ENCODE measurements at regions not wholly inside any gene's neighbourhood (a gene's known extent, or its start where the extent isn't known, plus 50 kb on each side); places are given as distances from the start of the nearest gene placed in this dataset.

DNA sequence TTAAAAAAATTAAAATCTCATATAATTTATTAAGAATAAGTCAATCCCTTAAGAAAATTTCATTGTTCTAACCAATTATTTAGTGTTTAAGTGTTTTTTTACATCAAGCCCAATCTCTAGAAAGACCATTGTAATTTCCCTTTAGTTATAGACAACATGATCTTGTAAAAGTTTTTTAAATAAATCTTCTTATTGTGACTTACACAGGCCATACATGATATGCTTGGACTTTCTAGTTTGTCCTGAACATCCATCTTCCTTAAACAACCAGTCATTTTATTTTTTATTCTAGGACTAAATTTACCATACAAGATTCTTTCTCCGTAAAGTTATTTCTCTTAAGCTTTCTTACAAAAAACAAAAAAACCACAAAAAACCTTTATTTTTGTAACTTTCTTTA is 126.5 kb upstream of the MAST4 start:
- no peak for DNase-seq (ENCODE audit: low read depth, low spot score)

DNA sequence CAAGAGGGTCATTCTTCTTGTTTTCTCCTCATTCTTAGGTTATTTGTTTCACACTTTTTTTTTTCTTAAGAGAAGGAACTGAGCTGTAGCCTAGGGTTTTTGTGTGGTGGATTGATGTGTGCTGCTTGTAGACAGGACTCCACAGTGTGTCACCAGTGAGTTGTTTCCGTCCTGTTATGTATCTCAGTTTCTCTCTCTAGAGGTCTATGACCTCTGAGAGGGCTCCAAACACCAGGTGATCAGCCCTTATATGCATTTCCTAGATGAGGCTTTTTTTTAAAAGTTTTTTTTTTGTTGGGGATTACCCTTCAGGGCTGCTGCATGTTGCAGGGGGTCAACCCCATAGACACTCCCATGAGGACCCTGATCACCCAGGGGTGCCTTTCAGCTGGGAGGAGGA is 124.2 kb upstream of the MAST4 start:
- no peak for DNase-seq (ENCODE audit: low read depth, low spot score)

DNA sequence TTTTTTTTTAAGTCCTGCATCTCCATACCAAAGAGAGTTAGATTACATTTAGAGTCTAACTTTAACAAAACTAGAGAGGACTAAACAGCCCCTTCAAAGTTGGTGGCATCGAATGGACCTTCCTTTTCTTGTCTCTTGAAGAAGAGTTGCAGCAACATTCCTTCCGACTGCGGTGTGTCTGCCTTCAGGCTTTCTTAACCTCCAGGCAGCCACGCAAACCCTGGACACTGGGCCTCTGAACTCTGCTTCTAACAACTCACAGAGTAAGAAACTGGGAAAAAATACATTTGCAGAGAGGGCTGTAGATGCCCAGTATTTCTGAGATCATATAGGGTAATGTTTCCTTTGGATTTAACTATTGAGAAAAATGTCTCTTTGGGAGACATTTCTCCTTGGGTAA is 120.5 kb upstream of the MAST4 start:
- DNase-seq (ENCODE audit: low read depth, low spot score): no peak

DNA sequence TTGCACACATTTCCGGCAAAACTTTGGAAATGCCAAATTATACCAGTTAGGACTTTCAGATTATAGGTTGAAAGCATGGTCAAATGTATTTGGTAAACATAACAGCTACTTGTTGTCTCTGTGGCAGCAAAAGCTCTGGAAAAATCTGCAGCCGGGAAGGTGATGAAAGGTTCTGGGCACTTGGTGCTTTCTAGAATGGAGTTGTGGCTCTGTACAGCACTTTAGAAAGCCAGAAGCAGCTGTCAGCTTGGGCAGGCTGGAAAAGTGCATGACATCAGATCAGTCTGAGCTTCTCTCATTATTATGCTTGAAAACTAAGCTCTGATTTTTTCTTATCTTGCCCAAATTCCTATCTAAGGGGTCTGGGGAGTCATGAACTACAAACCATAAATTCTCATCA is 118.6 kb upstream of the MAST4 start:
- no peak for DNase-seq (ENCODE audit: low read depth, low spot score)

DNA sequence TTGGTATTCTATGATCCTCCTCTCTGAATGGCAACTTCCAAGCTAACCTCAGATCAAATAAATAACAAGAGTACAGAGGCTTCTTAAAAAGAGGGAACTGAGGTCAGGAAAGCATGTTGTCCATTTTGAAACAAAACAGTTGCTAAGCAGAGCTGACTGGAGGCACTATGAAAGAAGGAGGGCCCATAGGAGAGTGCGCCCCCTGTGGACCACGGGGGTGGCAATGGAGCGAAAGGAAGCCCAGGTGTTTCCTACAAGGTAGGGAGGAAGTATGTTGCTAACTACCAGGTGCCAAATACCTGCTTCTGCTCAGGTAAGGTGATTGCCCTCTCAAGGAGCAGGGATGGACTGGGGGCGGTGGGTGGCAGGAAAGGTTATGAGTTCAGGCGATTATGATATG is 101.8 kb upstream of the MAST4 start:
- DNase-seq (ENCODE audit: low read depth, low spot score): no peak

DNA sequence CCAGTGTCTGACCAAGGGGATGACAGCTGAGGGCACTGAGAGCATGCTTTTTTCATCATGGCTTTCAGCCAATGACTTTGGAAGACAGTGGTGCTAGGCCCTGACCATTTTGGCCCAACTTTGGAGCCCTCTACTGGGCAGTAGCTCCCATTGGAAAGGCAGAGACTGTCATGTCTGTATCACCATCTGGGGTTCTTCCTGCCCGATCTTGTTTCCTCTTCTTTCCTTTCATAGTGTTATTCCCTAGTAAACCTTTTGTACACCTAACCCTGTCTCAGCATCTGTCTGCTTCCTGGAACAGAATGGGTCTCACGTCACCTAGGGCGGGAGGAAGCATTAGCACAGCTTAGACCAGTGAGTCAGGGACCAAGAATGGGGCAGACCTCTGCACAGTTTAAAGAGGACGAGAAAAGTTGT is 97.4 kb upstream of the MAST4 start:
- peak; percentile 37 for DNase-seq (ENCODE audit: low read depth, low spot score)

DNA sequence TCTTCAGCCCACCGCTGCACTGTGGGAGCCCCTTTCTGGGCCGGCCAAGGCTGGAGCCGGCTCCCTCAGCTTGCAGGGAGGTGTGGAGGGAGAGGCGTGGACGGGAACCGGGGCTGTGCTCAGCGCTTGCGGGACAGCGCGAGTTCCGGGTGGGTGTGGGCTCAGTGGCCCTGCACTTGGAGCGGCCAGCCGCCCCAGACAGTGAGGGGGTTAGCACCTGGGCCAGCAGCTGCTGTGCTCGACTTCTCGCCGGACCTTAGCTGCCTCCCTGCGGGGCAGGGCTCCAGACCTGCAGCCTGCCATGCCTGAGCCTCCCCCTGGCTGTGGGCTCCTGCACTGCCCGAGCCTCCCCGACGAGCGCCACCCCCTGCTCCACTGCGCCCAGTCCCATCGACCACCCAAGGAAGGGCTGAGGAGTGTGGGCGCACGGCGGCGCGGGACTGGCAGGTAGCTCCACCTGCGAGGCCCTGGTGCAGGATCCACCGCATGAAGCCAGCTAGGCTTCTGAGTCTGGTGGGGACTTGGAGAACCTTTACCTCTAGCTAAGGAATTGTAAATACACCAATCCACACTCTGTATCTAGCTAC is 92.9 kb upstream of the MAST4 start:
- DNase-seq (ENCODE audit: low read depth, low spot score): no peak

DNA sequence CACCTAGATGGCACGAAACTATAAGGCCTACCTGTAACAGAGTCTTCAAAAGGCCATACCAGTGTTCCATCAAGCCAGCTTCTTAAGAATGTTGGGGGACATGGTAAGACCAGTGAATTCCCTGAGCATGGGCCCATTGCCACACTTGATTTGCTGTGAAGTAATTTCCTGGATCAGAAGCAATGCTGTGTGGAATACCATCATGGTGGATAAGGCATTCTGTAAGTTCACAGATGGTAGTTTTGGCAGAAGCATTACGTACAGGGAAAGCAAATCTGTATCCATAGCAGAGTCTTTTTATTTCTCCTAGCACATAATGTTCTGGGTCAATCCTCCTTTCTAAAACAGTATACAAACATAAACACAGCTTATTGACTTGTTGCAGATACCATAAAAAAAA is 89.1 kb upstream of the MAST4 start:
- DNase-seq (ENCODE audit: low read depth, low spot score): no peak

DNA sequence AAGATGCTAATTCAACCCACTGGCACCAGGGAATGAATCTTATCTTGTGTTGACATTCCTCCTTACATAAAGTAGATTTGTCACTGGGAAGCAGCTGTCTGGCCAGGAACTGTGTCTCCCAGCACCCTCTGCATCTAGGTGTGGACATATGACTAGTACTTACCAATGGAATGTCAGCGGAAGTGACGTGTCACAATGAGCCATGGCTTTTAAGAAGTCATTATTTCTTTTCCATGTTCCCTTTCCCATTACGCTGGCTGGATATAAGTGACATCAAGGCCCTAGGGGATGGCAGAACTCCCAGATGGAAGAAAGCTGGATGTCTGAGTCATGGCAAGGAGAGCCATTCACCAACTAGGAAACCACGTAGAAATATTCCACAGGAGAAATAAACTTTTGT is 84.7 kb upstream of the MAST4 start:
- DNase-seq (ENCODE audit: low read depth, low spot score): no peak

DNA sequence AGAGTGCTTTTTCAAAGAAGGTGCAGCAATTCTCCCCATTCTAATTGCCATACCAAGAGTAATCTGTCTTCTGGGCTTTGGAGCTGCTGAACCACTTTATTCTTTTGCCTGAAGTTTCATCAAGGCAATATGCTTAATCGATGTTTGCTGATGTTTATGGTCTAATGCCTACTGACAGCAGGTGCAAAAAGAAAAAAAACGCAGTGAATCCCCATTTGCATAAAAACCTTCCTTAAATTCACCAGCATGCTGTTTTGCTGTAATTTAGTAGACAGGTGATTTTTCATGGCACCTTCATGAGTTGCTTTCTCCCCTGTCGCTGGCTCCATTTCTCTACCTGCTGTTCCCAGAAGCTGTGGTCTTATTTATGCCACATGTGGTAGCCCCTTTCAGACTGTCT is 83.1 kb upstream of the MAST4 start:
- DNase-seq (ENCODE audit: low read depth, low spot score): no peak

DNA sequence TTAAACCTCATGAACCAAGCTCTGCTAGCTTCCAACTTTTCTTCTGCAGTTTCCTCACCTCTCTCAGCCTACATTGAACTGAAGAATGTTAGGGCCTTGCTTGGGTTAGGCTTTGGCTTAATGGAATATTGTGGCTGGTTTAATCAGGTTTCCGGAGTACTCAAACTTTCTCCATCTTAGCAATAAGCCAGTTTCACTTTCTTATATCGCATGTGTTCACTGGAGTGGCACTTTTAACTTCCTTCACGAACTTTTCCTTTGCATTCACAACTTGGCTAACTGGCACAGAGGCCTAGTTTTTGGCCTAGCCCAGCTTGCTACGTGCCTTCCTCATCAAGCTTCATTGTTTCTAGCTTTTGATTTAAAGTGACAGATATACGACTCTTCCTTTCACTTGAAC is 81.0 kb upstream of the MAST4 start:
- DNase-seq (ENCODE audit: low read depth, low spot score): no peak

DNA sequence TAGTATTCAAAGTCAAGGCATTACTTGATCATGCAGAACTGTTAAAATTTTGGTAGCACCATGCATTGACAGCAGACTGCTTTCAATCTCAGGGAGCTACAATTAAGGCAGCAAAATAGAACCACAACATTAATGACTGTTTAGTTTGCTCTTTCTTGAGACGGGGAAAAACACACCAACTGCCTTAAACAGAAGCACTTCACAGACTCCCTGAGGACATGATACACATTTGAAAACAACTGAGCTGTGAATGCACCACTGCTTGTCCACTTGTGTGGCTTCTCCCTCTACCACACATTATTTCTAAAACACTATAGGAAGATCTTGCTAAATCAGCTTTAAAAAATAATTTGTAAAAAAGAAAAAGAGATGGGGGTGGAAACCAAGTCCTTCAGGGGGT is 79.6 kb upstream of the MAST4 start:
- DNase-seq (ENCODE audit: low read depth, low spot score): no peak

DNA sequence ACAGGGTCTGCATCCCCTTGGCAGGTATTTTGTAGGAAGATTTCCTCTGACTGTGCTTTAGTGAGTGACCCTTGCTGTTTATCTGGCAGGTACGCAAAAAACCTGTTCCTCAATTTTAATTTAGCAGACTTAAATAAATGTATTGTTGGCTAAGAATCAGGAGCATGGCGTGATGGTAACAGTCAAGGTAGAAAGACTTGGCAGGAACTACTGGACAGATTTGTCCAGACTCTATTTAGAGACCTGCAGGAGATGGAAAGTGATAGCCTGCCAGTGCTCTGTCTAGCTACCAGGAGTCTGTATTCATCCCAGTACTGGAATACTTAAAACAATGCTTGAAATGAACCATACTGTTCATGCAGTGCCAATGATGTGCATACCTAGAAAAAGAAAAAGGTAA is 78.8 kb upstream of the MAST4 start:
- DNase-seq (ENCODE audit: low read depth, low spot score): no peak

DNA sequence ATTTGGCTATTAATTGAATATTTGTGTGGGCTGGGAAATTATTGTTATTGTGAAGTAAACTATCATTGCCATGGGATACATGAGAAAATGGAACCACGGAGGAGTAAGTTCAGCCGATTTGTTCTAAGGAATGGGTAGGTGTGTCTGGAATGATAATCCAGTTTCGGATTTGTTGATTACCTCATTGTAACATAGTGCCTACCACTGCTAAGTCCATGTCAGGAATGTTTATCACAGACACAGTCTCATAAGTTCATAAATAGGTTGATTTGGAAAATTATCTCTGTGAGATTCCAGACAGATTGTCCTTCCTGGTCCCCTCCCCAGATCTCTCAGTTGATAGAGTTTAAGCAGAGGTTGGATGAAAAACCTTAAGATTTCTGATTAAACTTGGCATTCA is 78.1 kb upstream of the MAST4 start:
- DNase-seq (ENCODE audit: low read depth, low spot score): no peak

DNA sequence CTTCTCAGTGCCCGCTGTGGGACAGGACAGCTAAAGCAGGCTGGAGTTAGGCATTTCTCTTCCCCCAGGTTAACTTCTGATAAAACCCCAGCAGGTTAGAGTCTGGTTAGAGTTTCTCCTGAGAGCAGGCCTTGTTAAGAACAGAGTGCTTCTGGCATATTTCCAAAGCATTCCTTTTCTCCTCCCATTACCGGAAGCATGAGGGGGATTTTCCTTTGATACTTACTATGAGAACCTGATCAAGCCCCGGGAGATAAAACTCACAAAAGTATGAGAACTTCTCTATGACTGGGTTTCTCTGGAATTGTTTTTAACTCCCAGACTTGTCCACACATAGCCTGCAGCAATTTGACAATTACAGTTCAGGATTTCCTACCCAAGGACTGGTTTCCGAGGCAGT is 77.4 kb upstream of the MAST4 start:
- DNase-seq (ENCODE audit: low read depth, low spot score): peak; percentile 77

DNA sequence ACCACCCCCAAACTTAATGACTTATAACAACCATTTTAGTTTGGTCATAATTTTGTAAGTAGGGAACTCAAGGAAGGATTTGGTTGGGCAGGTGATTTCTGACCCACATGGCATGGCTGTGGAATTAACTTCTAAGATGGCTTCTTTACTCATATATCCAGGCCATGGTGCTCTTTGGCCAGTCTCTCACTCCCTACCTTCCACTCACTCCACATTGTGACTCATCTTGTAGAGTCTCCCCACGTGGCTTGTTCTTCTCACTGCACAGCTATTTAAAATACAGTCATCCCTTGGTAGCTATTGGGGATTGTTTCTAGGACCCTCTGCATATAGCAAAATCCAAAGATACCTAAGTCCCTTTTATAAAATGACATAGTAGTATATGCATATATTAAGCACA is 76.6 kb upstream of the MAST4 start:
- no peak for DNase-seq (ENCODE audit: low read depth, low spot score)

DNA sequence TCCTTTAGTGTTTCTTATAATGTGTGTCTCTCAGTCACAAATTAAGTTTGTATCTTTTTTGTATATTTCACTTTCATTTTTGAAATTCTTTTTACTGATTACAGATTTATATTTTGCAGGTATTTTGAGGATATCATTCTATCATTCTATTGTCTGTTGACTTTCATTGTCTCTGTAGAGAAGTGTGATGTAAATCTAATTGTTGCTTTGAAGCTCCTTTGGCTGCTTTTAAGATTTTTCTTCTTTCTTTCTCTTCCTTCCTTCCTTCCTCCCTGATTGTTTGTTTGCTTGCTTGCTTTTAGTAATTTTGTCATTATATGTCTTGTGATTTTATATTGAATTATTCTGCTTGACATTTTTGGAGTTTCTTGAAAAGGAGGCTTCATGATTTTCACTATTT is 75.3 kb upstream of the MAST4 start:
- DNase-seq (ENCODE audit: low read depth, low spot score): no peak

DNA sequence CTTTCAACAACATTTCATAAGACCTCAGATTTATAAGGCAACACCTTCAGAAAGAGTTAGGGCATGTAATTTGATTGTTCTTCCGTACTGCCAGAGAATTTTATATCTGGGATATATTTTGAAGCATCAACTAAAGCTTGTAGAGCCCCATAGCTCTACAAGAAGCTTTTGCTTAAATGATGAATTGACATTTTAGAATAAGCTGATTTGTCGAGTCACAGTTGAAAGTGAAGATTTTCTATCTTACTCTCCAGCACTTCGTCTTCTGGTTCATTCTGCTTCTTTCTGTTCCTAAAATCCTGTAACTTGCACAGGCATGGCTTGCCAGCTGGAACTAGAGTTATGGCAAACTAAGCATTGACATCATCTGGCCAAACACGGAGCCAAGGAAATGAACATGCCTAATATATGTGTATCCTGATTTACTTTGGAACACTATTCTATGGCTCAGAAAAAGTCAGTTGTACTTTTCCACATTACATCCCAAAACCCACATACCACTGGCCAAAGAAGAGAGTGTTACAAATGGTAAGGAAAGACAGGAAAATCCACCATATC is 68.6 kb upstream of the MAST4 start:
- no peak for DNase-seq (ENCODE audit: low read depth, low spot score)

DNA sequence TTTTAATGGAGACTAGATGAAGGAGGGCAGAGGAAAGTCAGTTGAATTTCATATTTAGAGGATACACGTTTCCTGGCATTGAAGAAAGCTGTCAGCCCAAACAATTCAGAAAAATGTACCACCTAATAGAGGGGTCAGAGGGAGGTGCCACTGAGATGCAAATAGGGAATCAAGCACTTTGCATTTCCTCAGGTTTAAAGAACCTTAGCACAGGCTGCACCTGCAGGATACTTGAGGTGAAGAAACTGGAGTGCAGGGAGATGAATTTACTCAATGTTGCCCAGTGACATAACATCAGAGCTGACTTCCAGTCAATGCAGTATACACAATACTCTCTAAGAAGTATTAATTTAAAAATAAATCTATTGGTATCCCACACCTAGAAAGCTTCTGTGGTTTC is 67.0 kb upstream of the MAST4 start:
- DNase-seq (ENCODE audit: low read depth, low spot score): no peak

DNA sequence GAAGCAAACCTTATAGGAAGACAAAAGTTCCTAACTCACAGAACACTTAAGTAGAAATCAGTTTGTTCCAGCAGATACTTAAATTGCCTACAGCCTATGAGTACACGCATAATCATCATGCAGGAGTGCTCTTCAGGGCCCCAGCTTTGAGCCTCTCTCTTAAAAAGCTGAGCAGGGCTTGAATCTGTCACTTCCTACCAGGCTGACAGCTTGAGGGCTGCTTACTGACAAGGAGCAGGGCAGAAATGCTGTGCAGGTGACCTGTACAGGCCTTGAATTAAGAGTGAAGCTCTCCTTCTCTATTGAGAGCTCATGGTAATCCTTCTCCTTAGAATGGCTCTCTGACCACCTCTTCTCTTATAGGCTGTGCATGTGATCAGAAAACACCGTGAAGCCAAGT is 66.5 kb upstream of the MAST4 start:
- no peak for DNase-seq (ENCODE audit: low read depth, low spot score)

DNA sequence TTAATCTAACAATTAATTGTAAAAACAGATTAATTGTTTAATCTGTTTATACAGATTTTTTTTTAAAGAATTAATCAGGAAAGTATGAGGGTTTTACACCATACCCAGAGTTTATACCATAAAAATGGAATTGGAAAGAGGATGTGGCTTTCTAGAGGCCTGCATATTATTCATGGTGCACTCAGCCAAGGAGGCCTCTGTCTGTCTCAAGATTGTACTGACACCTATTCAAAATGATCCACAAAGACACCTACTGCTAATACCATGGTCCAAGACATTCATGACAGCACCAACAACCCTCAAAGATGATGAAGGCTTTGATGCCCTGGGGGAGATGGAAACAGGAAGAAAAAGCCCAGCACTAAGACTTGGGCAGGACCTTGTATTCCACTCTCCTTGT is 58.1 kb upstream of the MAST4 start:
- DNase-seq (ENCODE audit: low read depth, low spot score): no peak

DNA sequence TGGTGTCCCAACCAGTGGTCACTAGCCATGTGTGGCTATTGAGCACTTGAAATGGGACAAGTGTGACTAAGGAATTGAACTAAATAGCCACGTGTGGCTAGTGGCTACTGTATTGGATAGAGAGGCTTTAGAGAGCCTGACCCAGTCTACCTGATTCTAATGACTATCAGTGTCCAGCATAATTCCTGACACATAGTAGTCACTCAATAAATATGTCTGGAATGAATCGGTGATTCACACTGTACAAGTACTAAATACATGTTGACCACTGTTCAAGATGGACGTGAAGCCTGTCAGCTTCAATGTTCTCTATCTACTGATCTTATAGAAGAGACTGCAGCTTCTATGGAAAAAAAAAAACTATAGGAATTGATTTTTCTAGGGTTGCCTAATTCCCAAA is 57.7 kb upstream of the MAST4 start:
- DNase-seq (ENCODE audit: low read depth, low spot score): no peak

DNA sequence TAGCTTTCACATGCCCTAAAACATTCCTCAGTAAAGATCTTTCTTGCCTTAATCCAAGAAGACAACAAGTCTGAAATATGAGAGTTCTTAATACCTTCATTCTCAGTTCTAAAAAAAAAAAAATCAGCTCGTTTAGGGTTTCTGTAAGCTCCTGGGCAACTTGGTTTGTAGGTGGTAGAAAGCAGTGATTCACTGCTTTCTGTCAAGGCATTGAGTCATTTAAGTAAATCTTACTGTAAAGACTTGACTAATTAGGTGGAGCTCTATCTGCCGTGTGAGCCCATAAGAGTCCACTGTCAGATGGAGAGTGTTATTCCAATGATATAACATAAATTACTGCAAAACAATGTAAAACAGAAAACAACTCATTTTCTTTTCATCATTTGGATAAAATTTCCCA is 56.1 kb upstream of the MAST4 start:
- DNase-seq (ENCODE audit: low read depth, low spot score): no peak

DNA sequence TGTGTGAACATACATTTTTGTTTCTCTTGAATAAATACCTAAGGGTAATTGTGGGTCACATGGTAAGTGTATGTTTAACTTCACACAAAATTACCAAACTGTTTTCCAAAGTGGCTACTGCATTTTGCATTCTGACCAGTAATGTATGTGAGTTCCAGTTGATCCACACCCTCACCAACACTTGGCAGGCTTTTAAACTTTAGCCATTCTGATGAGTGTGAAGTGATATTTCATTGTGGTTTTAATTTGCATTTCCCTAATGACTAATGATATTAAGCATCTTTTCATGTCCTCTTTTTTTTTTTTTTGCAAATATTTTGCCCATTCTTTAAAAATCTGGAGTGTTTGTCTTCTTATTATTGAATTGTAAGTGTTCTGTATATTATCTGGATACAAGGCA is 53.5 kb upstream of the MAST4 start:
- no peak for DNase-seq (ENCODE audit: low read depth, low spot score)

Data from pulmonary artery endothelial cell (primary cell).